ENCODE measurements at regions not wholly inside any gene's neighbourhood (a gene's known extent, or its start where the extent isn't known, plus 50 kb on each side); places are given as distances from the start of the nearest gene placed in this dataset.

- H3K4me3 ChIP-seq: no peak overlapping the region
- H3K36me3 ChIP-seq: no peaks in the 10 kb centered on the region
- H3K27me3 ChIP-seq: no peaks in the 10 kb centered on the region
- H3K9me3 ChIP-seq: peaks cover 0 to 12% (median 0%) of the 10 kb centered on the region in 3 donors
- 41 to 44% methylated on average over 2 of the region's 2 CpGs for WGBS, 2 donors (ENCODE audit: low coverage in 1 of 2)
- ATAC-seq: no peak
- no peak for TF ChIP-seq CTCF (IDR thresholded peaks at IDR 0.05)
- TF ChIP-seq POLR2A (IDR thresholded peaks at IDR 0.05): no peak
- TF ChIP-seq POLR2AphosphoS5 (IDR thresholded peaks at IDR 0.05): no peak
- H3K27ac ChIP-seq: no peak overlapping the region
- H3K4me1 ChIP-seq: no peaks in the 10 kb centered on the region
Measured at GRCh38 chr2:48838029-48838428, 82.5 kb upstream of the LHCGR start.

- H3K4me1 ChIP-seq: no peaks in the 10 kb centered on the region
Measured at GRCh38 chr2:48829569-48829968, 74.0 kb upstream of the LHCGR start.

GRCh38 chr2:48829036-48829435, 73.5 kb upstream of the LHCGR start:
- H3K4me3 ChIP-seq: no peak overlapping the region
- H3K36me3 ChIP-seq: no peaks in the 10 kb centered on the region
- H3K4me1 ChIP-seq: no peaks in the 10 kb centered on the region
- H3K27ac ChIP-seq: no peak overlapping the region
- peaks cover 0 to 10% (median 0%) of the 10 kb centered on the region in 3 donors for H3K9me3 ChIP-seq
- no peak for TF ChIP-seq POLR2AphosphoS5 (IDR thresholded peaks at IDR 0.05)
- no peak for TF ChIP-seq EP300 (IDR thresholded peaks at IDR 0.05)
- no peak for TF ChIP-seq POLR2A (IDR thresholded peaks at IDR 0.05)
- no peak for TF ChIP-seq CTCF (IDR thresholded peaks at IDR 0.05)
- H3K27me3 ChIP-seq: no peaks in the 10 kb centered on the region
- ATAC-seq: no peak

More at GRCh38 chr2:48829569-48829968, 74.0 kb upstream of the LHCGR start:
- no peaks in the 10 kb centered on the region for H3K27me3 ChIP-seq
- H3K9me3 ChIP-seq: peaks cover 0 to 12% (median 0%) of the 10 kb centered on the region in 3 donors
- TF ChIP-seq POLR2AphosphoS5 (IDR thresholded peaks at IDR 0.05) (no peak), POLR2A (IDR thresholded peaks at IDR 0.05) (no peak), CTCF (IDR thresholded peaks at IDR 0.05) (no peak), EP300 (IDR thresholded peaks at IDR 0.05) (no peak)
- no peak overlapping the region for H3K4me3 ChIP-seq
- H3K36me3 ChIP-seq: no peaks in the 10 kb centered on the region
- no peak for ATAC-seq
- no peak overlapping the region for H3K27ac ChIP-seq

GRCh38 chr2:48826986-48827385, 71.5 kb upstream of the LHCGR start:
- TF ChIP-seq POLR2A (IDR thresholded peaks at IDR 0.05): no peak
- TF ChIP-seq EP300 (IDR thresholded peaks at IDR 0.05): no peak
- no peak for TF ChIP-seq POLR2AphosphoS5 (IDR thresholded peaks at IDR 0.05)
- no peak for TF ChIP-seq CTCF (IDR thresholded peaks at IDR 0.05)
- Histone ChIP-seq H3K27me3 (no peaks in the 10 kb centered on the region), H3K4me1 (no peaks in the 10 kb centered on the region), H3K36me3 (no peaks in the 10 kb centered on the region), H3K4me3 (no peak overlapping the region), H3K27ac (no peak overlapping the region), H3K9me3 (no peaks in the 10 kb centered on the region)
- no peak for ATAC-seq
- 95% methylated on average over 3 of the region's 4 CpGs; no CpG with 5 or more reads in 1 of the 2 donors for WGBS, 2 donors (ENCODE audit: low coverage in 1 of 2)

- Histone ChIP-seq H3K27me3 (no peaks in the 10 kb centered on the region), H3K9me3 (no peaks in the 10 kb centered on the region), H3K4me1 (no peaks in the 10 kb centered on the region), H3K27ac (no peak overlapping the region), H3K36me3 (no peaks in the 10 kb centered on the region), H3K4me3 (no peak overlapping the region)
- 63 to 90% methylated on average over 2 to 3 of the region's 3 CpGs for WGBS, 2 donors (ENCODE audit: low coverage in 1 of 2)
- TF ChIP-seq EP300 (IDR thresholded peaks at IDR 0.05): no peak
- TF ChIP-seq CTCF (IDR thresholded peaks at IDR 0.05): no peak
- TF ChIP-seq POLR2AphosphoS5 (IDR thresholded peaks at IDR 0.05): no peak
- no peak for TF ChIP-seq POLR2A (IDR thresholded peaks at IDR 0.05)
- ATAC-seq: no peak
Measured at GRCh38 chr2:48824116-48824515, 68.6 kb upstream of the LHCGR start.
